IPS-18a (cell line): ENCODE measurements at regions not wholly inside any gene's neighbourhood (a gene's known extent, or its start where the extent isn't known, plus 50 kb on each side); places are given as distances from the start of the nearest gene placed in this dataset.

ENCODE experiments used
- H3K27ac ChIP-seq: one replicate; pipeline ENCODE4 v1.5.1; 2013; ENCODE audit warnings: low read length
- H3K27me3 ChIP-seq: one replicate; pipeline ENCODE4 v1.6.1; 2013; ENCODE audit warnings: mild to moderate bottlenecking, low read length; ENCODE audit not compliant: control insufficient read depth, insufficient read depth
- H3K36me3 ChIP-seq: one replicate; pipeline ENCODE4 v1.6.1; 2013; ENCODE audit warnings: low read depth, low read length; ENCODE audit not compliant: control insufficient read depth
- H3K4me1 ChIP-seq: one replicate; pipeline ENCODE4 v1.6.1; 2013; ENCODE audit warnings: low read depth, low read length; ENCODE audit not compliant: control insufficient read depth
- H3K4me3 ChIP-seq: one replicate; pipeline ENCODE4 v1.5.1; 2013; ENCODE audit warnings: low read length
- H3K9ac ChIP-seq: one replicate; pipeline ENCODE4 v1.6.1; 2013; ENCODE audit warnings: mild to moderate bottlenecking, low read length, moderate library complexity
- H3K9me3 ChIP-seq: one replicate; pipeline ENCODE4 v1.6.1; 2013; ENCODE audit warnings: low read depth, low read length; ENCODE audit not compliant: control insufficient read depth

GRCh38 chr4:151911970-151912369 is 151.2 kb upstream of the GATB start:
- H3K4me1 ChIP-seq, result peaks cover 10% of the 10 kb centered on the region
- H3K9ac ChIP-seq, result no peak overlapping the region
- H3K9me3 ChIP-seq, result no peaks in the 10 kb centered on the region
- H3K27me3 ChIP-seq, result no peaks in the 10 kb centered on the region
- no peak overlapping the region for H3K27ac ChIP-seq
- H3K36me3 ChIP-seq, result no peaks in the 10 kb centered on the region
- H3K4me3 ChIP-seq, result no peak overlapping the region

GRCh38 chr4:151908734-151909497 is 148.1 kb upstream of the GATB start:
- H3K4me1 ChIP-seq, result peaks cover 16% of the 10 kb centered on the region
- no peak overlapping the region for H3K4me3 ChIP-seq
- no peaks in the 10 kb centered on the region for H3K9me3 ChIP-seq
- no peaks in the 10 kb centered on the region for H3K27me3 ChIP-seq
- H3K36me3 ChIP-seq, result no peaks in the 10 kb centered on the region
- no peak overlapping the region for H3K9ac ChIP-seq
- H3K27ac ChIP-seq, result no peak overlapping the region

GRCh38 chr4:151908201-151908600 is 147.4 kb upstream of the GATB start:
- no peak overlapping the region for H3K27ac ChIP-seq
- no peaks in the 10 kb centered on the region for H3K27me3 ChIP-seq
- H3K36me3 ChIP-seq, result no peaks in the 10 kb centered on the region
- no peaks in the 10 kb centered on the region for H3K9me3 ChIP-seq
- H3K4me1 ChIP-seq, result peaks cover 16% of the 10 kb centered on the region
- H3K9ac ChIP-seq, result no peak overlapping the region
- no peak overlapping the region for H3K4me3 ChIP-seq

GRCh38 chr4:151906438-151906837 is 145.6 kb upstream of the GATB start:
- Histone ChIP-seq H3K9me3 (no peaks in the 10 kb centered on the region), H3K9ac (no peak overlapping the region), H3K36me3 (no peaks in the 10 kb centered on the region), H3K4me3 (no peak overlapping the region), H3K27ac (no peak overlapping the region), H3K4me1 (peaks cover 16% of the 10 kb centered on the region), H3K27me3 (no peaks in the 10 kb centered on the region)

- no peak overlapping the region for H3K27ac ChIP-seq
- H3K9ac ChIP-seq, result no peak overlapping the region
- peaks cover 16% of the 10 kb centered on the region for H3K4me1 ChIP-seq
These were observed 144.4 kb upstream of the GATB start for GRCh38 chr4:151905197-151905596.

GRCh38 chr4:151901631-151902030 is 140.8 kb upstream of the GATB start:
- Histone ChIP-seq H3K4me1 (peaks cover 9% of the 10 kb centered on the region), H3K9me3 (no peaks in the 10 kb centered on the region), H3K9ac (no peak overlapping the region), H3K27me3 (no peaks in the 10 kb centered on the region), H3K27ac (no peak overlapping the region), H3K4me3 (no peak overlapping the region), H3K36me3 (no peaks in the 10 kb centered on the region)

More at GRCh38 chr4:151905197-151905596, 144.4 kb upstream of the GATB start:
- Histone ChIP-seq H3K27me3 (no peaks in the 10 kb centered on the region), H3K36me3 (no peaks in the 10 kb centered on the region), H3K9me3 (no peaks in the 10 kb centered on the region), H3K4me3 (no peak overlapping the region)

GRCh38 chr4:151896880-151897279 is 136.1 kb upstream of the GATB start:
- H3K4me1 ChIP-seq, result no peaks in the 10 kb centered on the region
- no peaks in the 10 kb centered on the region for H3K27me3 ChIP-seq
- H3K4me3 ChIP-seq, result no peak overlapping the region
- H3K9ac ChIP-seq, result no peak overlapping the region
- no peaks in the 10 kb centered on the region for H3K9me3 ChIP-seq
- no peak overlapping the region for H3K27ac ChIP-seq
- H3K36me3 ChIP-seq, result no peaks in the 10 kb centered on the region

- H3K4me3 ChIP-seq, result no peak overlapping the region
- H3K4me1 ChIP-seq, result no peaks in the 10 kb centered on the region
- H3K27me3 ChIP-seq, result no peaks in the 10 kb centered on the region
- H3K9ac ChIP-seq, result no peak overlapping the region
- H3K27ac ChIP-seq, result no peak overlapping the region
- H3K36me3 ChIP-seq, result no peaks in the 10 kb centered on the region
- H3K9me3 ChIP-seq, result no peaks in the 10 kb centered on the region
These were observed 134.9 kb upstream of the GATB start for GRCh38 chr4:151895671-151896070.

GRCh38 chr4:151894246-151894645 is 133.4 kb upstream of the GATB start:
- Histone ChIP-seq H3K36me3 (no peaks in the 10 kb centered on the region), H3K4me1 (no peaks in the 10 kb centered on the region), H3K4me3 (no peak overlapping the region), H3K27ac (no peak overlapping the region), H3K27me3 (no peaks in the 10 kb centered on the region), H3K9ac (no peak overlapping the region), H3K9me3 (no peaks in the 10 kb centered on the region)

- Histone ChIP-seq H3K36me3 (no peaks in the 10 kb centered on the region), H3K9ac (no peak overlapping the region), H3K27me3 (no peaks in the 10 kb centered on the region), H3K9me3 (no peaks in the 10 kb centered on the region), H3K4me3 (no peak overlapping the region), H3K4me1 (peaks cover 11% of the 10 kb centered on the region), H3K27ac (no peak overlapping the region)
These were observed 127.6 kb upstream of the GATB start for GRCh38 chr4:151888367-151888866.

GRCh38 chr4:151887816-151888180 is 127.0 kb upstream of the GATB start:
- Histone ChIP-seq H3K9ac (no peak overlapping the region), H3K27ac (no peak overlapping the region), H3K4me1 (peaks cover 11% of the 10 kb centered on the region)

More at GRCh38 chr4:151887816-151888180, 127.0 kb upstream of the GATB start:
- H3K9me3 ChIP-seq, result no peaks in the 10 kb centered on the region
- no peaks in the 10 kb centered on the region for H3K36me3 ChIP-seq
- H3K4me3 ChIP-seq, result no peak overlapping the region
- no peaks in the 10 kb centered on the region for H3K27me3 ChIP-seq
